HFF-Myc (cell line): ENCODE measurements at regions not wholly inside any gene's neighbourhood (a gene's known extent, or its start where the extent isn't known, plus 50 kb on each side); places are given as distances from the start of the nearest gene placed in this dataset.

Experiments
- DNase-seq: peaks from one replicate; pipeline ENCODE4 v3.0.0-alpha.2; 2011; ENCODE audit warnings: low read depth; ENCODE audit errors: extremely low read depth
- H3K4me3 ChIP-seq: replicated peaks from 2 replicates; pipeline ENCODE4 v1.5.1; 2011; ENCODE audit warnings: low read depth, mild to moderate bottlenecking, control low read depth, low read length
- CTCF ChIP-seq: IDR thresholded peaks from 2 replicates; pipeline ENCODE4 v1.5.1; 2012; ENCODE audit warnings: mild to moderate bottlenecking, low read depth, low read length, control low read depth; ENCODE audit errors: missing control alignments

GRCh38 chr19:30167206-30167868, 204.8 kb upstream of the ZNF536 start:
- TF ChIP-seq CTCF = no peak
- H3K4me3 ChIP-seq = no peak overlapping the region
- DNase-seq = no peak

- no peak overlapping the region for H3K4me3 ChIP-seq
- no peak for TF ChIP-seq CTCF
- no peak for DNase-seq
Measured at GRCh38 chr19:30167976-30168635, 204.1 kb upstream of the ZNF536 start.

- no peak for DNase-seq
- TF ChIP-seq CTCF = no peak
- H3K4me3 ChIP-seq = no peak overlapping the region
Measured at GRCh38 chr19:30168760-30169159, 203.4 kb upstream of the ZNF536 start.

GRCh38 chr19:30169196-30169900, 202.8 kb upstream of the ZNF536 start:
- DNase-seq = no peak
- no peak for TF ChIP-seq CTCF

GRCh38 chr19:30170081-30170480, 202.1 kb upstream of the ZNF536 start:
- no peak for DNase-seq
- H3K4me3 ChIP-seq = no peak overlapping the region
- no peak for TF ChIP-seq CTCF

More at GRCh38 chr19:30169196-30169900, 202.8 kb upstream of the ZNF536 start:
- no peak overlapping the region for H3K4me3 ChIP-seq

GRCh38 chr19:30170495-30171137, 201.6 kb upstream of the ZNF536 start:
- TF ChIP-seq CTCF = no peak
- no peak overlapping the region for H3K4me3 ChIP-seq
- DNase-seq = no peak
